GM18498 (cell line): ENCODE measurements at regions not wholly inside any gene's neighbourhood (a gene's known extent, or its start where the extent isn't known, plus 50 kb on each side); places are given as distances from the start of the nearest gene placed in this dataset.

Experiments used
- ATAC-seq: cut with Tn5 transposase; IDR thresholded peaks from one replicate; pipeline ENCODE4 v1.9.1; 2021; ENCODE audit warnings: mild to moderate bottlenecking, moderate library complexity; ENCODE audit not compliant: unreplicated experiment

- ATAC-seq = no peak
Observed at GRCh38 chr5:35282810-35283209, 52.5 kb upstream of the PRLR start.

GRCh38 chr5:35281613-35282012 lies 51.3 kb upstream of the PRLR start:
- no peak for ATAC-seq
